ENCODE measurements at regions not wholly inside any gene's neighbourhood (a gene's known extent, or its start where the extent isn't known, plus 50 kb on each side); places are given as distances from the start of the nearest gene placed in this dataset.

GRCh38 chr1:71242239-71242638 is 161.4 kb upstream of the ZRANB2 start:
- no peak for TF ChIP-seq EP300 (IDR thresholded peaks at IDR 0.05)
- TF ChIP-seq FOSL2 (IDR thresholded peaks at IDR 0.05) = no peak
- TF ChIP-seq FOSL2 (CRISPR knock-in tag; IDR thresholded peaks at IDR 0.05) = no peak
- TF ChIP-seq CTCF (IDR thresholded peaks at IDR 0.05) = no peak
- TF ChIP-seq EHMT2 (IDR thresholded peaks at IDR 0.05; ENCODE audit: low read depth) = no peak
- TF ChIP-seq POLR2A (IDR thresholded peaks at IDR 0.05; ENCODE audit: low read length) = no peak
- no peak for TF ChIP-seq RAD21 (conservative IDR thresholded peaks at IDR 0.05 in 1 of 2, IDR thresholded peaks at IDR 0.05 in 1 of 2)
